ENCODE measurements at regions not wholly inside any gene's neighbourhood (a gene's known extent, or its start where the extent isn't known, plus 50 kb on each side); places are given as distances from the start of the nearest gene placed in this dataset.

DNA sequence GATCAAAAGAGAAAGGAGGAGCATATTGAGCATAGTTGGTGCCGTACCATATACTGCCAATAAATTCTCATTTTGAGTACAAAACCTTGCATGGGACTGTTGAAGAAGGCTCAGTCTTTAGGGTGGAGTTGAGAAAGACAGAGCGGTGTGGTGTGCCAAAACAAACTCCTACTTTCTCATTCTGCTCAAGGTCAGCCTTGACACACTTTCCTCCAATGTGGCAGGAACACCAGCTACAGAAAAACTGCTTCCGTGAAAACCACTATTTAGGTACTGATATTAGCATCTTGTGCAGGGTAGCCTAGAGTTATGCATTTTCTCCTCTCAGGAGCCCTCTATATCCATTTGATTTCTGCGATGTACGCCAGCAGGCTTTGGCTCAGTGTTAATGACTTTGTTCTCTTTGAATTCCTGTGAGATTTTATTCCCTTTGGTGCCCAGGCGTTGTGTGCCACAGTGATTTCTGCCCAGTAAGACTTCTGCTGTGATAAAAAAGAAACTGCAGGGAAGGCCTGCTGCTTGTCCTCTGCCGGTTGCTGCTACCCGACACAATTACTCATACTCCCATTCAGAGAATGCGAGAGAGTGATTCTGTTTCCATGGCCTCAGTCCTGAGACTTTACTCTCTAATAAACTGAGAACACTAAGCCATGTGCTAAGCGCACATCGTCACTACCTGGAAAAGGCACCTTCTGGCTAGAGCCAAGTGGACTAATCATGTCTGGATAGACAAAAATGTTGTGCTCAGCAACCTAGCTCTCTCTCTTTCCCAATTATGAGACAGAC, 88.3 kb upstream of the MDM1 start:
- peaks cover 0 to 20% (median 16%) of the 10 kb centered on the region in 4 donors for H3K4me1 ChIP-seq
- peak; percentile 80 for DNase-seq
- H3K36me3 ChIP-seq = no peaks in the 10 kb centered on the region
- no peaks in the 10 kb centered on the region for H3K27me3 ChIP-seq
- H3K4me3 ChIP-seq = no peak overlapping the region
- no peaks in the 10 kb centered on the region for H3K9me3 ChIP-seq
- TF ChIP-seq EP300 (IDR thresholded peaks at IDR 0.05) (peak in 2 of 4 donors; percentile 46 to 53), CTCF (IDR thresholded peaks at IDR 0.05) (no peak), POLR2A (IDR thresholded peaks at IDR 0.05) (no peak), POLR2AphosphoS5 (IDR thresholded peaks at IDR 0.05) (peak in 3 of 4 donors; percentile 15 to 79 (median 37))
- 30 to 66% methylated on average over 11 of the region's 11 CpGs for WGBS, 2 donors
- peak overlapping the region; percentile 58 to 82 (median 76) for H3K27ac ChIP-seq
- intact Hi-C loops (cut with DNase I) = no loop called here

DNA sequence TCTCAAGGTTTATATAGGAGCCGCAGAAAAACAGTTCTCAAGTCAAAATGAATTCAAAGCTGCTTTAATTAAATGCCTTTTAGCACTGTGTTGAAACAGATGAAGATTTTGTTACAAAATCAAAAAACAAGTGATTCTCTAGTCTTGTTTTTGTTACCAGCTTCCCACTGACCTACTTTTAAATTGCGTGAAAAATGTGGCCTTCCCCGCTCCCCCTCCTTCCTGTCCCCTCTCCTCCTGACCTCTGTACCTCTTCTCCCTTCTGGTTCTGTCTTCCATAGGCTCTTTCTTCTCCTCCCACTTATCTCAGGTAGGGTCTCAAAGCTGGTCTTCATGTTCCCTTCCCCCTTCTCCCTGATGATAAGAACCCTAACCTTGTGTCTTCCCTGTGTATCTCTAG, 90.0 kb upstream of the MDM1 start:
- DNase-seq = no peak
- peak overlapping the region in 1 of 4 donors; percentile 82 for H3K27ac ChIP-seq
- peaks cover 0 to 27% (median 18%) of the 10 kb centered on the region in 4 donors for H3K4me1 ChIP-seq
- no peaks in the 10 kb centered on the region for H3K36me3 ChIP-seq
- WGBS, 2 donors = 90 to 93% methylated on average over 3 of the region's 3 CpGs
- H3K4me3 ChIP-seq = no peak overlapping the region
- intact Hi-C loops (cut with DNase I) = no loop called here
- TF ChIP-seq CTCF (IDR thresholded peaks at IDR 0.05) (no peak), EP300 (IDR thresholded peaks at IDR 0.05) (no peak), POLR2A (IDR thresholded peaks at IDR 0.05) (no peak), POLR2AphosphoS5 (IDR thresholded peaks at IDR 0.05) (no peak)
- no peaks in the 10 kb centered on the region for H3K9me3 ChIP-seq
- no peaks in the 10 kb centered on the region for H3K27me3 ChIP-seq

- TF ChIP-seq POLR2A (IDR thresholded peaks at IDR 0.05) (no peak), POLR2AphosphoS5 (IDR thresholded peaks at IDR 0.05) (no peak), EP300 (IDR thresholded peaks at IDR 0.05) (no peak), CTCF (IDR thresholded peaks at IDR 0.05) (no peak)
- peaks cover 0 to 27% (median 18%) of the 10 kb centered on the region in 4 donors for H3K4me1 ChIP-seq
- no peaks in the 10 kb centered on the region for H3K36me3 ChIP-seq
- 72 to 75% methylated on average over 7 of the region's 7 CpGs for WGBS, 2 donors
- H3K4me3 ChIP-seq = no peak overlapping the region
- no peak for DNase-seq
- H3K27me3 ChIP-seq = no peaks in the 10 kb centered on the region
- H3K27ac ChIP-seq = no peak overlapping the region
- no peaks in the 10 kb centered on the region for H3K9me3 ChIP-seq
- intact Hi-C loops (cut with DNase I) = no loop called here
Measured at GRCh38 chr12:68422956-68423574, 90.9 kb upstream of the MDM1 start.

GRCh38 chr12:68425998-68426397, 93.8 kb upstream of the MDM1 start:
- Histone ChIP-seq H3K4me1 (peaks cover 0 to 21% (median 7%) of the 10 kb centered on the region in 4 donors), H3K27ac (peak overlapping the region in 1 of 4 donors; percentile 11), H3K27me3 (no peaks in the 10 kb centered on the region), H3K9me3 (no peaks in the 10 kb centered on the region), H3K4me3 (no peak overlapping the region), H3K36me3 (no peaks in the 10 kb centered on the region)
- no peak for TF ChIP-seq POLR2AphosphoS5 (IDR thresholded peaks at IDR 0.05)
- no peak for TF ChIP-seq POLR2A (IDR thresholded peaks at IDR 0.05)
- TF ChIP-seq CTCF (IDR thresholded peaks at IDR 0.05) = no peak
- no peak for TF ChIP-seq EP300 (IDR thresholded peaks at IDR 0.05)
- no peak for DNase-seq
- intact Hi-C loops (cut with DNase I) = no loop called here
- 88 to 99% methylated on average over 2 of the region's 2 CpGs for WGBS, 2 donors
